ENCODE measurements at regions not wholly inside any gene's neighbourhood (a gene's known extent, or its start where the extent isn't known, plus 50 kb on each side); places are given as distances from the start of the nearest gene placed in this dataset.

GRCh38 chr15:97528238-97528637 lies 432.3 kb upstream of the ARRDC4 start:
- no peak for TF ChIP-seq CTCF (IDR thresholded peaks at IDR 0.05)
- TF ChIP-seq POLR2A (IDR thresholded peaks at IDR 0.05), result no peak
